Umbilical cord (tissue), 1 donor: ENCODE measurements at regions not wholly inside any gene's neighbourhood (a gene's known extent, or its start where the extent isn't known, plus 50 kb on each side); places are given as distances from the start of the nearest gene placed in this dataset.
A peak's percentile ranks its signal among the peaks of the same experiment; 100 is the strongest.

Experiments used
- DNase-seq: peaks from one replicate; pipeline ENCODE4 v3.0.0-alpha.2; 2015; ENCODE audit warnings: low spot score

- DNase-seq, result no peak
Measured at GRCh38 chr15:47402829-47403228, 314.5 kb upstream of the SEMA6D start.

- no peak for DNase-seq
Measured at GRCh38 chr15:47404877-47405276, 312.4 kb upstream of the SEMA6D start.

GRCh38 chr15:47405365-47406162 is 311.7 kb upstream of the SEMA6D start:
- no peak for DNase-seq

GRCh38 chr15:47407692-47408091 is 309.6 kb upstream of the SEMA6D start:
- no peak for DNase-seq

GRCh38 chr15:47409038-47409437 is 308.3 kb upstream of the SEMA6D start:
- DNase-seq, result no peak

- DNase-seq, result no peak
Measured at GRCh38 chr15:47409600-47409999, 307.7 kb upstream of the SEMA6D start.

GRCh38 chr15:47410247-47410646 is 307.1 kb upstream of the SEMA6D start:
- DNase-seq, result no peak

- no peak for DNase-seq
Measured at GRCh38 chr15:47411733-47412132, 305.6 kb upstream of the SEMA6D start.

GRCh38 chr15:47412136-47412535 is 305.2 kb upstream of the SEMA6D start:
- peak; percentile 89 for DNase-seq

- DNase-seq, result no peak
Measured at GRCh38 chr15:47412802-47413201, 304.5 kb upstream of the SEMA6D start.

- DNase-seq, result peak; percentile 45
Measured at GRCh38 chr15:47414207-47414606, 303.1 kb upstream of the SEMA6D start.

- no peak for DNase-seq
Measured at GRCh38 chr15:47415539-47415971, 301.8 kb upstream of the SEMA6D start.

- no peak for DNase-seq
Measured at GRCh38 chr15:47422881-47423665, 294.2 kb upstream of the SEMA6D start.

- DNase-seq, result no peak
Measured at GRCh38 chr15:47427463-47427862, 289.8 kb upstream of the SEMA6D start.

GRCh38 chr15:47429376-47429775 is 287.9 kb upstream of the SEMA6D start:
- no peak for DNase-seq

GRCh38 chr15:47431501-47431900 is 285.8 kb upstream of the SEMA6D start:
- DNase-seq, result no peak

- DNase-seq, result no peak
Measured at GRCh38 chr15:47432826-47433225, 284.5 kb upstream of the SEMA6D start.

GRCh38 chr15:47434596-47434995 is 282.7 kb upstream of the SEMA6D start:
- no peak for DNase-seq

- DNase-seq, result no peak
Measured at GRCh38 chr15:47437491-47437890, 279.8 kb upstream of the SEMA6D start.

- DNase-seq, result peak; percentile 81
Measured at GRCh38 chr15:47439146-47440111, 277.9 kb upstream of the SEMA6D start.

- DNase-seq, result no peak
Measured at GRCh38 chr15:47442371-47442770, 274.9 kb upstream of the SEMA6D start.

GRCh38 chr15:47443839-47444238 is 273.5 kb upstream of the SEMA6D start:
- DNase-seq, result no peak
